BE2C (cell line): ENCODE measurements at regions not wholly inside any gene's neighbourhood (a gene's known extent, or its start where the extent isn't known, plus 50 kb on each side); places are given as distances from the start of the nearest gene placed in this dataset.

ENCODE experiments used
- DNase-seq: peaks from one replicate; pipeline ENCODE4 v3.0.0-alpha.2; 2020
- H3K27me3 ChIP-seq: fragments of 250-450 bp; sonication (Bioruptor Pico); 2 replicates; pipeline ENCODE4 v1.5.1; 2020; ENCODE audit warnings: mild to moderate bottlenecking
- H3K36me3 ChIP-seq: fragments of 250-450 bp; sonication (Bioruptor Pico); 2 replicates; pipeline ENCODE4 v1.5.1; 2020; ENCODE audit warnings: mild to moderate bottlenecking
- H3K4me1 ChIP-seq: fragments of 250-450 bp; sonication (Bioruptor Pico); 2 replicates; pipeline ENCODE4 v1.5.1; 2020
- H3K4me3 ChIP-seq: 2 replicates; pipeline ENCODE4 v1.5.1; 2011; ENCODE audit warnings: low read depth, low read length
- H3K9me3 ChIP-seq: fragments of 250-450 bp; sonication (Bioruptor Pico); 2 replicates; pipeline ENCODE4 v1.5.1; 2020
- TF ChIP-seq, protein P1 (sequence below): IDR thresholded peaks from 2 replicates; pipeline ENCODE4 v1.5.1; 2012; ENCODE audit warnings: mild to moderate bottlenecking, low read depth, low read length

DNA sequence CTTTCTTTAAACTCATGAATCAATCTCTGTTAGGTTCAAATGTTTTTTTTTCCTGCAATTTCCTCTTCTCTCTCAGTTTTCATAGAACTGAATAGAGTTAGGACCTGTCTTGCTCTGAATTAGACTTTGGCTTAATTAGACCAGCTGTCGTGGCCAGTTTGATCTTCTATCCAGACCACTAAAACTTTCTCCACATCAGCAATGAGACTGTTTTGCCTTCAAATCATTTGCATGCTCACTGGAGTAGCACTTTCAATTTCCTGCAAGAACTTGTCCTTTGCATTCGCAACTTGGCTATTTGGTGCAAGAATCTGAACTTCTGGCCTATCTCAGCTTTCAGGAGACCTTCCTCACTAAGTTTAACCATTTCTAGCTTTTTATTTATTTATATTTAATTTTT is 2002.2 kb upstream of the PIK3C3 start:
- Histone ChIP-seq H3K9me3 (no peaks in the 10 kb centered on the region), H3K27me3 (no peaks in the 10 kb centered on the region), H3K4me3 (no peak overlapping the region), H3K4me1 (no peaks in the 10 kb centered on the region), H3K36me3 (no peaks in the 10 kb centered on the region)
- TF ChIP-seq, protein P1, sequence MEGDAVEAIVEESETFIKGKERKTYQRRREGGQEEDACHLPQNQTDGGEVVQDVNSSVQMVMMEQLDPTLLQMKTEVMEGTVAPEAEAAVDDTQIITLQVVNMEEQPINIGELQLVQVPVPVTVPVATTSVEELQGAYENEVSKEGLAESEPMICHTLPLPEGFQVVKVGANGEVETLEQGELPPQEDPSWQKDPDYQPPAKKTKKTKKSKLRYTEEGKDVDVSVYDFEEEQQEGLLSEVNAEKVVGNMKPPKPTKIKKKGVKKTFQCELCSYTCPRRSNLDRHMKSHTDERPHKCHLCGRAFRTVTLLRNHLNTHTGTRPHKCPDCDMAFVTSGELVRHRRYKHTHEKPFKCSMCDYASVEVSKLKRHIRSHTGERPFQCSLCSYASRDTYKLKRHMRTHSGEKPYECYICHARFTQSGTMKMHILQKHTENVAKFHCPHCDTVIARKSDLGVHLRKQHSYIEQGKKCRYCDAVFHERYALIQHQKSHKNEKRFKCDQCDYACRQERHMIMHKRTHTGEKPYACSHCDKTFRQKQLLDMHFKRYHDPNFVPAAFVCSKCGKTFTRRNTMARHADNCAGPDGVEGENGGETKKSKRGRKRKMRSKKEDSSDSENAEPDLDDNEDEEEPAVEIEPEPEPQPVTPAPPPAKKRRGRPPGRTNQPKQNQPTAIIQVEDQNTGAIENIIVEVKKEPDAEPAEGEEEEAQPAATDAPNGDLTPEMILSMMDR: no peak
- no peak for DNase-seq

GRCh38 chr18:39951142-39951720 is 2003.8 kb upstream of the PIK3C3 start:
- Histone ChIP-seq H3K27me3 (no peaks in the 10 kb centered on the region), H3K36me3 (no peaks in the 10 kb centered on the region), H3K4me3 (no peak overlapping the region), H3K9me3 (no peaks in the 10 kb centered on the region), H3K4me1 (no peaks in the 10 kb centered on the region)
- TF ChIP-seq, protein P1: no peak
- DNase-seq: no peak

- no peaks in the 10 kb centered on the region for H3K4me1 ChIP-seq
- H3K36me3 ChIP-seq: no peaks in the 10 kb centered on the region
- DNase-seq: no peak
- H3K9me3 ChIP-seq: no peaks in the 10 kb centered on the region
- TF ChIP-seq, protein P1: no peak
- H3K27me3 ChIP-seq: no peaks in the 10 kb centered on the region
- no peak overlapping the region for H3K4me3 ChIP-seq
Observed at GRCh38 chr18:39946623-39947061, 2008.4 kb upstream of the PIK3C3 start.

- no peak overlapping the region for H3K4me3 ChIP-seq
- no peaks in the 10 kb centered on the region for H3K4me1 ChIP-seq
- no peaks in the 10 kb centered on the region for H3K36me3 ChIP-seq
- DNase-seq: no peak
- TF ChIP-seq, protein P1: no peak
- H3K27me3 ChIP-seq: no peaks in the 10 kb centered on the region
- no peaks in the 10 kb centered on the region for H3K9me3 ChIP-seq
Observed at GRCh38 chr18:39945076-39945475, 2010.0 kb upstream of the PIK3C3 start.

DNA sequence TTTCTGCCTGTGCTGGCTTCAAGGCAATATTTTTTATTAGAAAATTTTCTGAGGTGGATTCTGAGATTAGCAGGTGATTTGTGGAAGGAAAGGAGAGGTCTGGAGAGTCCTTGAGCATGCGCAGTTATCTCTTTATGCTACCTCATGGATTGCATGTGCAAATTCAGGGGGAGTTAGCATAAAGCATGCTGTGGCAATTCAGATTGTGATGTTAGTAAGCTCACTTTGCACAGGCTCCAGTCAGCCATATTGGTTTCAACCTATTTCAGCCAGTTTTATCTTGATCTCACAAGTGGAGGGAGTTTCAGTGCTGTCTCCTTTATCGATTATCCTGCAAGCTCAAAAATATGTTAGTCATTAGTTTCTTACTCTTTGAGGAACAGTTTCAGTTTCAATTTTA is 2012.3 kb upstream of the PIK3C3 start:
- no peak for DNase-seq
- TF ChIP-seq, protein P1: no peak
- no peaks in the 10 kb centered on the region for H3K36me3 ChIP-seq
- no peaks in the 10 kb centered on the region for H3K9me3 ChIP-seq
- H3K4me3 ChIP-seq: no peak overlapping the region
- no peaks in the 10 kb centered on the region for H3K27me3 ChIP-seq
- no peaks in the 10 kb centered on the region for H3K4me1 ChIP-seq

DNA sequence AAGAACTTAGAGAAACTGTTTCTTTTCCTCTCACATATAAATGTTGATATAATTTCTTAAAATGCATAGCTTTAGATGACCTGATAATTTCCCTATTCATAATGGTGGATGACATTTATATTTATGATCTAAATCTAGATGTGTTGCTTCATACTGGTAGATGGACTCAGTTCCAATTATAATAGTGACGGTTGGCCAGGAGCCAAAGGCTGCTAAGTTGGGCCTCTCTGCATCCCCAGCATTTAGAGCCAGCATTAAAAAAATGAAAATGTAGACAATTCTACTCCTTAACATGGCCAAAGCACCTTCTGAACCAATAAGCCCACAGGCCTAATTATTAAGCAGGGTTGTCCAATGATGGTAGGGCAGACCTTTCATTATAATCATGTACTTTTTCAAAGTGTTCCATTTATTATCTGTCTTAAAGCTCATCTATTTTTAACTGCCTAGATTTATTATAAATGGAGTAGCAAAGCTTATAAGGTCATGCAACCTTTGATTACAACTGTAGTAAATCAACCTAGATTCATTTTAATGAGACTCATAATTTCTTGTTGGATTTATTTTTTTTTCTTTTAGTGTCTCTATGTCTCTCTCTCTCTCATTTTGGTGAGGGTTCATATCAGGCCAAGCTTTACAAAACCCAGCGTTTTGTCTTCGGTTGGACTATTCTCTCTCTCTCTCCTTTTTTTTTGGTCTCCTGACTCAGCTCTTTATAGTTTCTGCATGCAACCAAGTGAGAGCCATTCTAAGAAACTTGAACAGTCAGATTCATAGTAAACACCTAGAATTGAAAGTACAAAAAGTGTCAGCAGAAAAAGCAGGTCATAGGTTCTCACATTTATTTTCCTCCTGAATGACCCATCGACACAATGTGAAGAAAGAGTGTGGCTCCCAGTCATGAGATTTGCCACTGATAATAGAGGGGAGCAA is 2016.1 kb upstream of the PIK3C3 start:
- TF ChIP-seq, protein P1: no peak
- H3K4me3 ChIP-seq: no peak overlapping the region
- H3K4me1 ChIP-seq: no peaks in the 10 kb centered on the region
- no peaks in the 10 kb centered on the region for H3K36me3 ChIP-seq
- H3K27me3 ChIP-seq: no peaks in the 10 kb centered on the region
- no peaks in the 10 kb centered on the region for H3K9me3 ChIP-seq
- DNase-seq: no peak
